ENCODE measurements at regions not wholly inside any gene's neighbourhood (a gene's known extent, or its start where the extent isn't known, plus 50 kb on each side); places are given as distances from the start of the nearest gene placed in this dataset.

- no peaks in the 10 kb centered on the region for H3K27me3 ChIP-seq (replicated peaks; ENCODE audit: control insufficient read depth, insufficient read depth, low read length, poor library complexity, severe bottlenecking)
- no peak for DNase-seq
- H3K9me3 ChIP-seq (ENCODE audit: control insufficient read depth, low read length): no peaks in the 10 kb centered on the region
- no peak overlapping the region for H3K4me3 ChIP-seq (ENCODE audit: insufficient read depth, low read depth, low read length, poor library complexity, severe bottlenecking)
- no peaks in the 10 kb centered on the region for H3K4me1 ChIP-seq (ENCODE audit: control insufficient read depth, insufficient read depth, low read length, poor library complexity, severe bottlenecking)
- H3K36me3 ChIP-seq (ENCODE audit: control insufficient read depth, insufficient read depth, low read length): no peaks in the 10 kb centered on the region
- H3K27ac ChIP-seq (ENCODE audit: insufficient read depth, low read length, poor library complexity, severe bottlenecking): no peak overlapping the region
These were observed 271.5 kb upstream of the TBL1XR1 start for GRCh38 chr3:177468816-177469215.

- no peak for DNase-seq
- no peaks in the 10 kb centered on the region for H3K27me3 ChIP-seq (replicated peaks; ENCODE audit: control insufficient read depth, insufficient read depth, low read length, poor library complexity, severe bottlenecking)
- no peaks in the 10 kb centered on the region for H3K36me3 ChIP-seq (ENCODE audit: control insufficient read depth, insufficient read depth, low read length)
- no peak overlapping the region for H3K27ac ChIP-seq (ENCODE audit: insufficient read depth, low read length, poor library complexity, severe bottlenecking)
- H3K4me3 ChIP-seq (ENCODE audit: insufficient read depth, low read depth, low read length, poor library complexity, severe bottlenecking): no peak overlapping the region
- H3K9me3 ChIP-seq (ENCODE audit: control insufficient read depth, low read length): no peaks in the 10 kb centered on the region
- no peaks in the 10 kb centered on the region for H3K4me1 ChIP-seq (ENCODE audit: control insufficient read depth, insufficient read depth, low read length, poor library complexity, severe bottlenecking)
These were observed 271.9 kb upstream of the TBL1XR1 start for GRCh38 chr3:177469216-177469615.

GRCh38 chr3:177470197-177470941 lies 273.1 kb upstream of the TBL1XR1 start:
- DNase-seq: no peak
- Histone ChIP-seq H3K4me1 (ENCODE audit: control insufficient read depth, insufficient read depth, low read length, poor library complexity, severe bottlenecking) (no peaks in the 10 kb centered on the region), H3K9me3 (ENCODE audit: control insufficient read depth, low read length) (no peaks in the 10 kb centered on the region), H3K27me3 (replicated peaks; ENCODE audit: control insufficient read depth, insufficient read depth, low read length, poor library complexity, severe bottlenecking) (no peaks in the 10 kb centered on the region), H3K36me3 (ENCODE audit: control insufficient read depth, insufficient read depth, low read length) (no peaks in the 10 kb centered on the region), H3K4me3 (ENCODE audit: insufficient read depth, low read depth, low read length, poor library complexity, severe bottlenecking) (no peak overlapping the region), H3K27ac (ENCODE audit: insufficient read depth, low read length, poor library complexity, severe bottlenecking) (no peak overlapping the region)

- H3K9me3 ChIP-seq (ENCODE audit: control insufficient read depth, low read length): no peaks in the 10 kb centered on the region
- H3K27me3 ChIP-seq (replicated peaks; ENCODE audit: control insufficient read depth, insufficient read depth, low read length, poor library complexity, severe bottlenecking): no peaks in the 10 kb centered on the region
- H3K36me3 ChIP-seq (ENCODE audit: control insufficient read depth, insufficient read depth, low read length): no peaks in the 10 kb centered on the region
- no peak overlapping the region for H3K4me3 ChIP-seq (ENCODE audit: insufficient read depth, low read depth, low read length, poor library complexity, severe bottlenecking)
- DNase-seq: no peak
- H3K4me1 ChIP-seq (ENCODE audit: control insufficient read depth, insufficient read depth, low read length, poor library complexity, severe bottlenecking): no peaks in the 10 kb centered on the region
- no peak overlapping the region for H3K27ac ChIP-seq (ENCODE audit: insufficient read depth, low read length, poor library complexity, severe bottlenecking)
These were observed 274.6 kb upstream of the TBL1XR1 start for GRCh38 chr3:177471733-177472480.

- DNase-seq: no peak
- Histone ChIP-seq H3K4me1 (ENCODE audit: control insufficient read depth, insufficient read depth, low read length, poor library complexity, severe bottlenecking) (no peaks in the 10 kb centered on the region), H3K9me3 (ENCODE audit: control insufficient read depth, low read length) (no peaks in the 10 kb centered on the region), H3K36me3 (ENCODE audit: control insufficient read depth, insufficient read depth, low read length) (no peaks in the 10 kb centered on the region), H3K4me3 (ENCODE audit: insufficient read depth, low read depth, low read length, poor library complexity, severe bottlenecking) (no peak overlapping the region), H3K27me3 (replicated peaks; ENCODE audit: control insufficient read depth, insufficient read depth, low read length, poor library complexity, severe bottlenecking) (no peaks in the 10 kb centered on the region), H3K27ac (ENCODE audit: insufficient read depth, low read length, poor library complexity, severe bottlenecking) (no peak overlapping the region)
These were observed 275.9 kb upstream of the TBL1XR1 start for GRCh38 chr3:177473184-177473583.

GRCh38 chr3:177473903-177474302 lies 276.6 kb upstream of the TBL1XR1 start:
- H3K27ac ChIP-seq (ENCODE audit: insufficient read depth, low read length, poor library complexity, severe bottlenecking): no peak overlapping the region
- no peaks in the 10 kb centered on the region for H3K36me3 ChIP-seq (ENCODE audit: control insufficient read depth, insufficient read depth, low read length)
- DNase-seq: no peak
- H3K4me1 ChIP-seq (ENCODE audit: control insufficient read depth, insufficient read depth, low read length, poor library complexity, severe bottlenecking): no peaks in the 10 kb centered on the region
- no peaks in the 10 kb centered on the region for H3K27me3 ChIP-seq (replicated peaks; ENCODE audit: control insufficient read depth, insufficient read depth, low read length, poor library complexity, severe bottlenecking)
- no peak overlapping the region for H3K4me3 ChIP-seq (ENCODE audit: insufficient read depth, low read depth, low read length, poor library complexity, severe bottlenecking)
- no peaks in the 10 kb centered on the region for H3K9me3 ChIP-seq (ENCODE audit: control insufficient read depth, low read length)

- DNase-seq: no peak
- H3K36me3 ChIP-seq (ENCODE audit: control insufficient read depth, insufficient read depth, low read length): no peaks in the 10 kb centered on the region
- H3K27ac ChIP-seq (ENCODE audit: insufficient read depth, low read length, poor library complexity, severe bottlenecking): no peak overlapping the region
- H3K4me3 ChIP-seq (ENCODE audit: insufficient read depth, low read depth, low read length, poor library complexity, severe bottlenecking): no peak overlapping the region
- no peaks in the 10 kb centered on the region for H3K9me3 ChIP-seq (ENCODE audit: control insufficient read depth, low read length)
- H3K4me1 ChIP-seq (ENCODE audit: control insufficient read depth, insufficient read depth, low read length, poor library complexity, severe bottlenecking): no peaks in the 10 kb centered on the region
- H3K27me3 ChIP-seq (replicated peaks; ENCODE audit: control insufficient read depth, insufficient read depth, low read length, poor library complexity, severe bottlenecking): no peaks in the 10 kb centered on the region
These were observed 277.5 kb upstream of the TBL1XR1 start for GRCh38 chr3:177474652-177475355.

GRCh38 chr3:177475356-177475665 lies 278.0 kb upstream of the TBL1XR1 start:
- no peak overlapping the region for H3K27ac ChIP-seq (ENCODE audit: insufficient read depth, low read length, poor library complexity, severe bottlenecking)

GRCh38 chr3:177476495-177476894 lies 279.2 kb upstream of the TBL1XR1 start:
- Histone ChIP-seq H3K36me3 (ENCODE audit: control insufficient read depth, insufficient read depth, low read length) (no peaks in the 10 kb centered on the region), H3K27ac (ENCODE audit: insufficient read depth, low read length, poor library complexity, severe bottlenecking) (no peak overlapping the region), H3K4me3 (ENCODE audit: insufficient read depth, low read depth, low read length, poor library complexity, severe bottlenecking) (no peak overlapping the region), H3K4me1 (ENCODE audit: control insufficient read depth, insufficient read depth, low read length, poor library complexity, severe bottlenecking) (no peaks in the 10 kb centered on the region), H3K27me3 (replicated peaks; ENCODE audit: control insufficient read depth, insufficient read depth, low read length, poor library complexity, severe bottlenecking) (no peaks in the 10 kb centered on the region), H3K9me3 (ENCODE audit: control insufficient read depth, low read length) (no peaks in the 10 kb centered on the region)
- no peak for DNase-seq

More at GRCh38 chr3:177475356-177475665, 278.0 kb upstream of the TBL1XR1 start:
- H3K9me3 ChIP-seq (ENCODE audit: control insufficient read depth, low read length): no peaks in the 10 kb centered on the region
- no peak for DNase-seq
- no peaks in the 10 kb centered on the region for H3K4me1 ChIP-seq (ENCODE audit: control insufficient read depth, insufficient read depth, low read length, poor library complexity, severe bottlenecking)
- no peaks in the 10 kb centered on the region for H3K27me3 ChIP-seq (replicated peaks; ENCODE audit: control insufficient read depth, insufficient read depth, low read length, poor library complexity, severe bottlenecking)
- no peak overlapping the region for H3K4me3 ChIP-seq (ENCODE audit: insufficient read depth, low read depth, low read length, poor library complexity, severe bottlenecking)
- no peaks in the 10 kb centered on the region for H3K36me3 ChIP-seq (ENCODE audit: control insufficient read depth, insufficient read depth, low read length)

GRCh38 chr3:177476921-177477435 lies 279.7 kb upstream of the TBL1XR1 start:
- Histone ChIP-seq H3K36me3 (ENCODE audit: control insufficient read depth, insufficient read depth, low read length) (no peaks in the 10 kb centered on the region), H3K27me3 (replicated peaks; ENCODE audit: control insufficient read depth, insufficient read depth, low read length, poor library complexity, severe bottlenecking) (no peaks in the 10 kb centered on the region), H3K4me3 (ENCODE audit: insufficient read depth, low read depth, low read length, poor library complexity, severe bottlenecking) (no peak overlapping the region), H3K27ac (ENCODE audit: insufficient read depth, low read length, poor library complexity, severe bottlenecking) (no peak overlapping the region), H3K9me3 (ENCODE audit: control insufficient read depth, low read length) (no peaks in the 10 kb centered on the region), H3K4me1 (ENCODE audit: control insufficient read depth, insufficient read depth, low read length, poor library complexity, severe bottlenecking) (no peaks in the 10 kb centered on the region)
- no peak for DNase-seq
